ENCODE measurements at regions not wholly inside any gene's neighbourhood (a gene's known extent, or its start where the extent isn't known, plus 50 kb on each side); places are given as distances from the start of the nearest gene placed in this dataset.

GRCh38 chr12:66051361-66051760 lies 79.2 kb downstream of the LLPH start:
- TF ChIP-seq CTCF (IDR thresholded peaks at IDR 0.05; ENCODE audit: low read depth, low read length): no peak
- no peak for TF ChIP-seq EZH2phosphoT487 (IDR thresholded peaks at IDR 0.05; ENCODE audit: low read depth)
